Panc1 (cell line): ENCODE measurements at regions not wholly inside any gene's neighbourhood (a gene's known extent, or its start where the extent isn't known, plus 50 kb on each side); places are given as distances from the start of the nearest gene placed in this dataset.
"Not testable (repeated sequence)": the region's sequence is repeated elsewhere in the genome, so short reads cannot be mapped to it uniquely, and the experiment has no call there.

ENCODE experiments used
- ATAC-seq: fragments of 200-7000 bp; cut with Tn5 transposase; 2 replicates; pipeline ENCODE4 v1.9.1; 2020; ENCODE audit warnings: mild to moderate bottlenecking, moderate library complexity
- BruUV-seq: library from RNA; stranded (reverse); fragments of 400-500 nt; replicated peaks from 2 replicates; lab custom pipeline; 2021; lab: Mats Ljungman, UMichigan
- CTCF ChIA-PET: fragments of 300-600 bp; sonication (Branson Sonifier 250); formaldehyde crosslinking; loops from one replicate; lab custom pipeline; 2022; ENCODE audit warnings: antibody characterized with exemption; lab: Charles Lee
- POLR2A ChIA-PET: fragments of 300-600 bp; sonication (Branson Sonifier 250); formaldehyde crosslinking; loops from one replicate; lab custom pipeline; 2022; ENCODE audit warnings: antibody characterized with exemption; lab: Charles Lee
- DNase-seq: peaks from one replicate; pipeline ENCODE4 v3.0.0-alpha.2; 2010; ENCODE audit warnings: low read depth, low spot score
- H3K27ac ChIP-seq: 2 replicates; pipeline ENCODE4 v1.5.1; 2011; ENCODE audit warnings: mild to moderate bottlenecking, low read length, inconsistent platforms
- H3K27me3 ChIP-seq: fragments of 200-500 bp; sonication (Bioruptor generic); 2 replicates; pipeline ENCODE4 v1.6.0; 2014; ENCODE audit warnings: low read length, inconsistent platforms; ENCODE audit not compliant: control insufficient read depth, insufficient read depth
- H3K36me3 ChIP-seq: fragments of 200-500 bp; sonication (Bioruptor generic); 2 replicates; pipeline ENCODE4 v1.5.1; 2014; ENCODE audit warnings: inconsistent platforms, mild to moderate bottlenecking, low read length, moderate library complexity; ENCODE audit not compliant: control insufficient read depth, insufficient read depth
- H3K4me1 ChIP-seq: 2 replicates; pipeline ENCODE4 v1.5.1; 2011; ENCODE audit warnings: inconsistent platforms, mild to moderate bottlenecking, low read length, moderate library complexity; ENCODE audit not compliant: control insufficient read depth, insufficient read depth
- H3K4me3 ChIP-seq, 2 experiments: 2 replicates each; pipeline ENCODE4 v1.5.1; 2011 to 2012; ENCODE audit warnings: low read depth in 2 of 2, low read length in 2 of 2, mild to moderate bottlenecking in 2 of 2, inconsistent platforms in 1 of 2, moderate library complexity in 1 of 2
- H3K9me3 ChIP-seq: fragments of 200-500 bp; sonication (Bioruptor generic); 2 replicates; pipeline ENCODE4 v1.5.1; 2014; ENCODE audit warnings: low read depth, mild to moderate bottlenecking, inconsistent platforms, low read length, moderate library complexity; ENCODE audit not compliant: control insufficient read depth, insufficient read depth
- CTCF ChIP-seq: fragments of 450-650 bp; IDR thresholded peaks from 2 replicates; pipeline ENCODE4 v1.5.1; 2017; ENCODE audit warnings: mild to moderate bottlenecking
- POLR2AphosphoS5 ChIP-seq: IDR thresholded peaks from 2 replicates; pipeline ENCODE4 v1.6.1; 2012; ENCODE audit warnings: mild to moderate bottlenecking, low read depth, low read length, moderate library complexity
- REST ChIP-seq, 2 experiments: IDR thresholded peaks; 2 replicates each; pipeline ENCODE4 v1.6.1; 2011 to 2012; ENCODE audit warnings: low read depth in 2 of 2, control low read depth in 1 of 2, low read length in 1 of 2, mild to moderate bottlenecking in 1 of 2, moderate library complexity in 1 of 2; ENCODE audit not compliant: insufficient read depth in 1 of 2
- SIN3A ChIP-seq: IDR thresholded peaks from 2 replicates; pipeline ENCODE4 v1.6.1; 2012; ENCODE audit warnings: low read depth, mild to moderate bottlenecking, low read length, moderate library complexity, borderline replicate concordance; ENCODE audit not compliant: insufficient read depth
- TCF7L2 ChIP-seq: IDR thresholded peaks from 2 replicates; pipeline ENCODE4 v1.6.1; 2011; ENCODE audit warnings: mild to moderate bottlenecking, low read depth, low read length, inconsistent platforms
- in situ Hi-C: cut with HindIII; loops from 2 replicates; pipeline ENCODE4 v1.10.0; 2016; ENCODE audit warnings: low sequenced_read_pairs, low pct_unique_long_range_greater_than_20kb
- intact Hi-C: fragments of 100-400 bp; cut with micrococcal nuclease; formaldehyde crosslinking; loops from one replicate; pipeline ENCODE4 v1.10.0; 2022; ENCODE audit not compliant: unreplicated experiment

GRCh38 chr11:93039531-93040240, 70.2 kb downstream of the MTNR1B start:
- TF ChIP-seq REST (IDR thresholded peaks at IDR 0.05; ENCODE audit: insufficient read depth in 1 of 2, low read depth in 2 of 2, low read length in 1 of 2) = no peak
- no peak for TF ChIP-seq SIN3A
- TF ChIP-seq POLR2AphosphoS5 = no peak
- TF ChIP-seq TCF7L2 = no peak
- TF ChIP-seq CTCF = no peak
- H3K9me3 ChIP-seq = no peaks in the 10 kb centered on the region
- ChIA-PET POLR2A (no interaction called here), CTCF (no interaction called here)
- no peak overlapping the region for H3K27ac ChIP-seq
- no peak for ATAC-seq
- BruUV-seq = no TSS peak
- intact Hi-C loops (no loop called here), in situ Hi-C loops (no loop called here)
- no peaks in the 10 kb centered on the region for H3K4me1 ChIP-seq
- no peaks in the 10 kb centered on the region for H3K27me3 ChIP-seq
- H3K4me3 ChIP-seq = no peak overlapping the region
- no peak for DNase-seq
- H3K36me3 ChIP-seq = no peaks in the 10 kb centered on the region

GRCh38 chr11:93041682-93042081, 72.2 kb downstream of the MTNR1B start:
- no peak for TF ChIP-seq CTCF
- TF ChIP-seq POLR2AphosphoS5 = no peak
- no peak for TF ChIP-seq TCF7L2
- TF ChIP-seq SIN3A = no peak
- no peak for TF ChIP-seq REST (IDR thresholded peaks at IDR 0.05; ENCODE audit: insufficient read depth in 1 of 2, low read depth in 2 of 2, low read length in 1 of 2)
- POLR2A ChIA-PET = interaction anchor here (0.6 kb wide), 1 partner anchor 129 kb away, joined by 8 read pairs; no protein-coding TSS in a partner anchor
- ATAC-seq (no peak), DNase-seq (no peak)
- Histone ChIP-seq H3K4me1 (no peaks in the 10 kb centered on the region), H3K27me3 (no peaks in the 10 kb centered on the region), H3K9me3 (no peaks in the 10 kb centered on the region), H3K27ac (no peak overlapping the region), H3K36me3 (no peaks in the 10 kb centered on the region), H3K4me3 (no peak overlapping the region)
- CTCF ChIA-PET = no interaction called here
- intact Hi-C loops (no loop called here), in situ Hi-C loops (no loop called here)
- no TSS peak for BruUV-seq

- H3K36me3 ChIP-seq, BruUV-seq, in situ Hi-C loops, ATAC-seq, H3K9me3 ChIP-seq, H3K4me3 ChIP-seq, DNase-seq, intact Hi-C loops, CTCF ChIA-PET, POLR2A ChIA-PET, H3K27me3 ChIP-seq, H3K4me1 ChIP-seq, H3K27ac ChIP-seq: not testable (repeated sequence)
Observed at GRCh38 chr11:93043186-93043585, 73.7 kb downstream of the MTNR1B start.
